PC-9 (cell line): ENCODE measurements at regions not wholly inside any gene's neighbourhood (a gene's known extent, or its start where the extent isn't known, plus 50 kb on each side); places are given as distances from the start of the nearest gene placed in this dataset.

Experiments used
- BruUV-seq: library from RNA; stranded (reverse); fragments of 400-500 nt; replicated peaks from 2 replicates; lab custom pipeline; 2021; lab: Mats Ljungman, UMichigan
- CTCF ChIA-PET: fragments of 300-600 bp; sonication (Branson Sonifier 250); formaldehyde crosslinking; loops from one replicate; lab custom pipeline; 2022; ENCODE audit warnings: antibody characterized with exemption; lab: Charles Lee
- POLR2A ChIA-PET: fragments of 300-600 bp; sonication (Branson Sonifier 250); formaldehyde crosslinking; loops from one replicate; lab custom pipeline; 2022; ENCODE audit warnings: antibody characterized with exemption; ENCODE audit not compliant: unreplicated experiment; lab: Charles Lee
- DNase-seq, 2 experiments: peaks; one replicate each; pipeline versions ENCODE4 v3.0.0 to v3.0.0-alpha.2; 2015 to 2022; ENCODE audit warnings: mixed read lengths in 1 of 2
- H2AFZ ChIP-seq: fragments of 200-600 bp; sonication (generic); 2 replicates; pipeline ENCODE4 v1.8.1; 2017; ENCODE audit warnings: antibody characterized with exemption
- H3F3A ChIP-seq: fragments of 200-600 bp; sonication (generic); 2 replicates; pipeline ENCODE4 v1.8.1; 2017; ENCODE audit warnings: antibody characterized with exemption, mild to moderate bottlenecking, low read depth; ENCODE audit not compliant: insufficient read depth
- H3K27ac ChIP-seq: fragments of 200-600 bp; sonication (generic); 2 replicates; pipeline ENCODE4 v1.6.1; 2016; ENCODE audit warnings: mixed run types
- H3K27me3 ChIP-seq: fragments of 200-600 bp; sonication (generic); 2 replicates; pipeline ENCODE4 v1.6.1; 2016; ENCODE audit warnings: low read depth, mixed run types; ENCODE audit not compliant: insufficient read depth
- H3K36me3 ChIP-seq: fragments of 200-600 bp; sonication (generic); 2 replicates; pipeline ENCODE4 v1.6.1; 2016; ENCODE audit warnings: low read depth, mixed run types
- H3K4me1 ChIP-seq: fragments of 200-600 bp; sonication (generic); replicated peaks from 2 replicates; pipeline ENCODE4 v1.6.1; 2016; ENCODE audit warnings: mixed run types; ENCODE audit not compliant: insufficient read depth
- H3K4me2 ChIP-seq: fragments of 200-600 bp; sonication (generic); 2 replicates; pipeline ENCODE4 v1.6.1; 2017; ENCODE audit warnings: mixed run types
- H3K4me3 ChIP-seq: fragments of 200-600 bp; sonication (generic); 2 replicates; pipeline ENCODE4 v1.6.1; 2016; ENCODE audit warnings: mixed run types
- H3K79me2 ChIP-seq: fragments of 200-600 bp; sonication (generic); 2 replicates; pipeline ENCODE4 v1.6.1; 2017; ENCODE audit warnings: low read depth, mixed run types
- H3K9me2 ChIP-seq: fragments of 200-600 bp; sonication (generic); 2 replicates; pipeline ENCODE4 v1.8.1; 2017; ENCODE audit warnings: mild to moderate bottlenecking; ENCODE audit not compliant: insufficient read depth
- H3K9me3 ChIP-seq: fragments of 200-600 bp; sonication (generic); 2 replicates; pipeline ENCODE4 v1.8.1; 2016; ENCODE audit warnings: low read depth; ENCODE audit not compliant: insufficient read depth
- H4K20me1 ChIP-seq: fragments of 200-600 bp; sonication (generic); 2 replicates; pipeline ENCODE4 v1.8.1; 2017; ENCODE audit not compliant: insufficient read depth
- EZH2 ChIP-seq: fragments of 200-600 bp; sonication (generic); IDR thresholded peaks from 2 replicates; pipeline ENCODE4 v1.8.0; 2017; ENCODE audit warnings: antibody characterized with exemption, low read depth
- intact Hi-C: fragments of 100-400 bp; cut with micrococcal nuclease; formaldehyde crosslinking; loops from one replicate; pipeline ENCODE4 v1.10.0; 2022; ENCODE audit not compliant: unreplicated experiment
- TF ChIP-seq, protein P1 (sequence below): fragments of 200-600 bp; sonication (generic); conservative IDR thresholded peaks from 2 replicates; pipeline ENCODE4 v1.6.1; 2017; ENCODE audit warnings: mixed run types, antibody characterized with exemption, mild to moderate bottlenecking, moderate library complexity

DNA sequence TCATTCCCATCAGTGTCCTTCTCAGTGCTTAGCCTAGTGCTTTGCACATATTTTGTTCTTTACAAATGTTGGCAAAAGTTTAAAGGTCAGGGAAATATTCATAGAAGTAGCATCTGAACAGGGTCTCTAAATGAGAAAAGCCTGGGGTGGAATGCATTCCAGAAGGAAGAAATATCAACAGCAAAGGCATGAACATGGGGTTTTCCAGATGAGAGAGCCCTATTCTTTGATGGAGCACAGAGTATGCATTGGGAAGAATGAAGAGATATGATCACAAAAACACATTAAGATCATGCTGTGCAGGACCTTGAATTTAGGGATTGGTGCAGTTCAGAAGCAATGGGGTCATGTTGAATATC, 140.2 kb downstream of the SNX19 start:
- Histone ChIP-seq H3F3A (peaks cover 4% of the 10 kb centered on the region; the same call in 1 of the 2 replicates), H3K27ac (peak overlapping the region; percentile 34; the same call in 1 of the 2 replicates), H3K4me3 (no peak overlapping the region), H3K9me2 (no peaks in the 10 kb centered on the region), H3K4me2 (0 out of 2 replicates have a peak overlapping the region, but pooled peaks have one; percentile 23), H3K36me3 (no peaks in the 10 kb centered on the region), H2AFZ (no peak overlapping the region), H3K9me3 (no peaks in the 10 kb centered on the region), H4K20me1 (no peaks in the 10 kb centered on the region), H3K79me2 (no peaks in the 10 kb centered on the region), H3K27me3 (no peaks in the 10 kb centered on the region), H3K4me1 (peaks cover 31% of the 10 kb centered on the region)
- intact Hi-C loops = loop anchor here (5.0 kb wide), 1 partner anchor 249 kb away; no protein-coding TSS in a partner anchor
- DNase-seq = no peak
- no TSS peak for BruUV-seq
- ChIA-PET POLR2A (no interaction called here), CTCF (no interaction called here)
- TF ChIP-seq EZH2 = no peak
- TF ChIP-seq, protein P1, sequence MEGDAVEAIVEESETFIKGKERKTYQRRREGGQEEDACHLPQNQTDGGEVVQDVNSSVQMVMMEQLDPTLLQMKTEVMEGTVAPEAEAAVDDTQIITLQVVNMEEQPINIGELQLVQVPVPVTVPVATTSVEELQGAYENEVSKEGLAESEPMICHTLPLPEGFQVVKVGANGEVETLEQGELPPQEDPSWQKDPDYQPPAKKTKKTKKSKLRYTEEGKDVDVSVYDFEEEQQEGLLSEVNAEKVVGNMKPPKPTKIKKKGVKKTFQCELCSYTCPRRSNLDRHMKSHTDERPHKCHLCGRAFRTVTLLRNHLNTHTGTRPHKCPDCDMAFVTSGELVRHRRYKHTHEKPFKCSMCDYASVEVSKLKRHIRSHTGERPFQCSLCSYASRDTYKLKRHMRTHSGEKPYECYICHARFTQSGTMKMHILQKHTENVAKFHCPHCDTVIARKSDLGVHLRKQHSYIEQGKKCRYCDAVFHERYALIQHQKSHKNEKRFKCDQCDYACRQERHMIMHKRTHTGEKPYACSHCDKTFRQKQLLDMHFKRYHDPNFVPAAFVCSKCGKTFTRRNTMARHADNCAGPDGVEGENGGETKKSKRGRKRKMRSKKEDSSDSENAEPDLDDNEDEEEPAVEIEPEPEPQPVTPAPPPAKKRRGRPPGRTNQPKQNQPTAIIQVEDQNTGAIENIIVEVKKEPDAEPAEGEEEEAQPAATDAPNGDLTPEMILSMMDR = no peak

DNA sequence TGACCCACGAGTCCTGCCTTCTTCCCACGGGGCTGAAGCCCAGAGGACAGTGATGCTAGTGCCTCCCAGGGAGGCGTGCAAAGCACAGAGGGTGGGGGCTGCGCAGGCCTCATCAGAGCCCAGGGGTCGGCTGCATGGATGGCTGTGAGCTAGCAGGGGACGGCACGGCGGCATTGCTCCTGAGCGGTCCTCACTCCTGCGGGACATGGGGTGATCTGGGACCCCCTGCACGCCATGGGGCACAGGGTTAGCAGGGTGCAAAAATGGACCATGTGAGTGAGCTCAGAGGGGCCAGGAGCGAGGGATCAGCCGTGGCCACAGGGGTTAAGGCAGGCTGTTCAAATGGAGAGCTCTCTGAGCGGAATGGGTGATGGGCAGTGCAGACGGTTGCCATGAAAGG, 138.3 kb downstream of the SNX19 start:
- Histone ChIP-seq H3K9me3 (no peaks in the 10 kb centered on the region), H3K4me2 (no peak overlapping the region), H3K36me3 (no peaks in the 10 kb centered on the region), H3K79me2 (no peaks in the 10 kb centered on the region), H3K9me2 (no peaks in the 10 kb centered on the region), H3K4me3 (no peak overlapping the region), H3K27ac (no peak overlapping the region), H3K27me3 (no peaks in the 10 kb centered on the region), H3K4me1 (peaks cover 38% of the 10 kb centered on the region), H3F3A (peaks cover 13% of the 10 kb centered on the region; the same call in 1 of the 2 replicates), H2AFZ (no peak overlapping the region), H4K20me1 (no peaks in the 10 kb centered on the region)
- no peak for DNase-seq
- POLR2A ChIA-PET = no interaction called here
- intact Hi-C loops = loop anchor here (5.0 kb wide), 1 partner anchor 251 kb away; no protein-coding TSS in a partner anchor
- no TSS peak for BruUV-seq
- no peak for TF ChIP-seq EZH2
- TF ChIP-seq, protein P1 = no peak
- CTCF ChIA-PET = no interaction called here

DNA sequence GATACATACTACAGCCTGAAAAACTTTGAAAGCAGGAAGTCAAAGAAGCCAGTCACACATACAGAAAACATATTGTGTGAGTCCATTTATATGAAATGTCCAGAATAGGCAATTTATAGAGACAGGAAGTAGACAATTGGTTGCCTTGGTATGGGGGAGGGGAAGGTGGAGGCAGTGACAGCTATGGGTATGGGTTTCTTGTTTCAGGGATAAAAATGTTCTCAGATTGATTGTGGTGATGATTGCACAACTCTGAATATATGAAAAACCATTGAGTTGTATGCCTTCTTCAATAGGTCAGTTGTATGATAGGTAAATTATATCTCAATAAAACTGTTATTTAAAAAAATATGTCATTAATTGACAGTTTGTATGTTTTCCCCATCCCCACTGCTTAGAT, 137.6 kb downstream of the SNX19 start:
- Histone ChIP-seq H3K36me3 (no peaks in the 10 kb centered on the region), H3K27ac (no peak overlapping the region), H2AFZ (no peak overlapping the region), H3K9me2 (no peaks in the 10 kb centered on the region), H4K20me1 (no peaks in the 10 kb centered on the region), H3K4me1 (peaks cover 32% of the 10 kb centered on the region), H3K79me2 (no peaks in the 10 kb centered on the region), H3K4me2 (no peak overlapping the region), H3F3A (peaks cover 10% of the 10 kb centered on the region; the same call in 1 of the 2 replicates), H3K27me3 (no peaks in the 10 kb centered on the region), H3K4me3 (no peak overlapping the region), H3K9me3 (no peaks in the 10 kb centered on the region)
- ChIA-PET CTCF (no interaction called here), POLR2A (no interaction called here)
- DNase-seq = no peak
- intact Hi-C loops = loop anchor here (5.0 kb wide), 1 partner anchor 251 kb away; no protein-coding TSS in a partner anchor
- no TSS peak for BruUV-seq
- no peak for TF ChIP-seq EZH2
- TF ChIP-seq, protein P1 = no peak
